ENCODE measurements at regions not wholly inside any gene's neighbourhood (a gene's known extent, or its start where the extent isn't known, plus 50 kb on each side); places are given as distances from the start of the nearest gene placed in this dataset.

GRCh38 chr5:155983954-155984353 is 343.0 kb upstream of the SGCD start:
- Mint-ChIP-seq H3K27ac (no peak overlapping the region), H3K4me1 (no peaks in the 10 kb centered on the region), H3K9me3 (peaks cover 0 to 5% (median 0%) of the 10 kb centered on the region in 6 donors), H3K36me3 (no peaks in the 10 kb centered on the region), H3K4me3 (no peak overlapping the region), H3K27me3 (ENCODE audit: low read depth in 3 of 3) (peaks cover 0 to 2% (median 2%) of the 10 kb centered on the region in 3 donors)
- no peak for DNase-seq

DNA sequence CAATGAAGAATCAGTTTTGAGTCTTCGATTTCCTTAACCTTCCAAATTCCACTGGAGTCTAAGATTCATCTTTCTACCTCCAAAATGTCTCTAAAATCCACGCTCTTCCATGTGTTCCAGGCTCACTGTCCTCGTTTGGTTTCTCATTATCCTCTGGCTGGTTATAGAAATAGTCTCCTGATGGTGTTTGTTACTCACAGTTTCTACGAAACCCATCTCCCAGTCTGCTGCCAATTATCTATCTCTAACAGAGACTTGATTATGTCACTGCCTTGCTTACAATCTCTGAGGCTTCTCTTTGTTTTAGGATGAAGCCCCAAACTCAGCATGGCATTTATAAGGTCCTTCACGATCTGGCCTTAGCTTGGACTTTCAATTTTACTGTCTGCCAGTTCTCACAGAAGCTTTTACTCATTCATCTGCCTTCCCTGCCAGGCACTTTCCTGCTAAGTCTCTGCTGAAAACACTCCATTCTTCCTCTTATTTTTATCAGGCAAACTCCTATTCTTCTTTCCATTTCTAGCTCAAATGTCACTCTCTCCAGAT is 339.6 kb upstream of the SGCD start:
- no peak overlapping the region for H3K4me3 Mint-ChIP-seq
- no peak for DNase-seq
- H3K9me3 Mint-ChIP-seq, result peaks cover 0 to 5% (median 0%) of the 10 kb centered on the region in 6 donors
- no peak overlapping the region for H3K27ac Mint-ChIP-seq
- peaks cover 0 to 2% (median 0%) of the 10 kb centered on the region in 3 donors for H3K27me3 Mint-ChIP-seq (ENCODE audit: low read depth in 3 of 3)
- H3K4me1 Mint-ChIP-seq, result no peaks in the 10 kb centered on the region
- H3K36me3 Mint-ChIP-seq, result no peaks in the 10 kb centered on the region

- DNase-seq, result no peak
- no peaks in the 10 kb centered on the region for H3K36me3 Mint-ChIP-seq
- H3K9me3 Mint-ChIP-seq, result peaks cover 0 to 5% (median 0%) of the 10 kb centered on the region in 6 donors
- H3K4me1 Mint-ChIP-seq, result no peaks in the 10 kb centered on the region
- no peak overlapping the region for H3K27ac Mint-ChIP-seq
- no peak overlapping the region for H3K4me3 Mint-ChIP-seq
- H3K27me3 Mint-ChIP-seq (ENCODE audit: low read depth in 3 of 3), result peaks cover 0 to 10% (median 2%) of the 10 kb centered on the region in 3 donors
Measured at GRCh38 chr5:155989879-155990278, 337.1 kb upstream of the SGCD start.

DNA sequence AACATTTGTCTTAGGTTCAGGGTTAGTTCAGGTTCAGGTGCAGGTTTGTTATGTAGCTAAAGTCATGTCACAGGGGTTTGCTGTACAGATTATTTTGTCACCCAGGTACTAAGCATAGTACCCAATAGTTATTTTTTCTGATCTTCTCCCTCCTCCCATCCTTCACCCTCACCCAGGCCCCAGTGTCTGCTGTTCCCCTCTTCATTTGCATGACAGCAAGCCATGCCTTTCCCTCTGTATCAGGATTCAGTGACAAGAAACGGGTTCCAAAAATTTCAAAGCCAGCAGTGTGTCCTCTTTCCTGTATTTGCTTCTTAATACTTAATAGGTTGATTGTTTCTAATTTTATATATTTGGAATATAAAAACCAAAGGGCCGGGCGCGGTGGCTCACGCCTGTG is 330.8 kb upstream of the SGCD start:
- no peak overlapping the region for H3K27ac Mint-ChIP-seq
- no peaks in the 10 kb centered on the region for H3K4me1 Mint-ChIP-seq
- H3K36me3 Mint-ChIP-seq, result peaks cover 0 to 6% (median 0%) of the 10 kb centered on the region in 3 donors
- H3K4me3 Mint-ChIP-seq, result no peak overlapping the region
- DNase-seq, result no peak
- peaks cover 0 to 10% (median 2%) of the 10 kb centered on the region in 3 donors for H3K27me3 Mint-ChIP-seq (ENCODE audit: low read depth in 3 of 3)
- no peaks in the 10 kb centered on the region for H3K9me3 Mint-ChIP-seq

DNA sequence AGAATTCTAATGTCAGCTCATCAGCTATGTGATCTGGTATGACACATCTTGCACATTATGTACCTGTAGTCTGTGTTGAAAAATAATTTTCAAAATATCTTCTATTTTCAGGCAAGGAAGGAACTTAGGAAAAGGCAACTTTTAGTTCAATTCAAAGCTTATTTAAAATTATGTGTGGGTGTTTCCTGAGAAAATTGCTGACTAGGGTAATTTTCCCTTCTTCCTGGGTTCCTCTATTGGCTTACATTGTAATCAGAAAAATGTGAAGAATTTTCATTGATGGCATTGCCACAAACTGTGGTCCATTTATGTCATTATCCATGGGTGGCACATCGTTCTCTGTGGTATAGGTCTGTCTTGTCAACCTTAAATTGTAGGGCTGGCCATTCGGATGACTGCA is 328.7 kb upstream of the SGCD start:
- no peaks in the 10 kb centered on the region for H3K4me1 Mint-ChIP-seq
- no peak for DNase-seq
- H3K27me3 Mint-ChIP-seq (ENCODE audit: low read depth in 3 of 3), result peaks cover 0 to 6% (median 2%) of the 10 kb centered on the region in 3 donors
- H3K4me3 Mint-ChIP-seq, result no peak overlapping the region
- no peak overlapping the region for H3K27ac Mint-ChIP-seq
- no peaks in the 10 kb centered on the region for H3K9me3 Mint-ChIP-seq
- peaks cover 0 to 6% (median 0%) of the 10 kb centered on the region in 3 donors for H3K36me3 Mint-ChIP-seq

GRCh38 chr5:156000115-156000514 is 326.8 kb upstream of the SGCD start:
- Mint-ChIP-seq H3K27me3 (ENCODE audit: low read depth in 3 of 3) (peaks cover 0 to 2% (median 0%) of the 10 kb centered on the region in 3 donors), H3K27ac (no peak overlapping the region), H3K36me3 (peaks cover 0 to 6% (median 0%) of the 10 kb centered on the region in 3 donors), H3K9me3 (no peaks in the 10 kb centered on the region), H3K4me3 (no peak overlapping the region), H3K4me1 (no peaks in the 10 kb centered on the region)
- DNase-seq, result no peak

DNA sequence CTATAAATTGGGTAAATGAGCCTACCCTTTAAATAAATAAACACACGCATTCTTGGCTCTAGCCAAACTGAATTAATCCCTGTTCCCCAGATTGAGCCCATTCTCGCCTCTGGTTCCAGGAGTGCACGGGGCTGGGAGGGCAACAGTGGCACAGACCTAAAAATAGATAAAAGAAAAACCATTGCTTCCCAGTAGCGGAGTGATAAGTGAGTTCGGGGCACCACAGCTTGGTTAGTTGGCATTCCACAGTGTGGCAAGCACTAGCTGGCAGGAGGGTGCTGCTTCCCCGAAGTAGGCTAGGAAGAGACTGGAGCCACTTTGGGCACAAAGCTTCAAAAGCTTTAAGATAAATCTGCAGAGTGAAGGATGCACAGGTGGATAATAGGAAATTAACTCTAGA is 322.2 kb upstream of the SGCD start:
- Mint-ChIP-seq H3K36me3 (no peaks in the 10 kb centered on the region), H3K27ac (no peak overlapping the region), H3K4me3 (no peak overlapping the region), H3K9me3 (no peaks in the 10 kb centered on the region), H3K4me1 (no peaks in the 10 kb centered on the region), H3K27me3 (ENCODE audit: low read depth in 3 of 3) (peaks cover 0 to 2% (median 0%) of the 10 kb centered on the region in 3 donors)
- no peak for DNase-seq

DNA sequence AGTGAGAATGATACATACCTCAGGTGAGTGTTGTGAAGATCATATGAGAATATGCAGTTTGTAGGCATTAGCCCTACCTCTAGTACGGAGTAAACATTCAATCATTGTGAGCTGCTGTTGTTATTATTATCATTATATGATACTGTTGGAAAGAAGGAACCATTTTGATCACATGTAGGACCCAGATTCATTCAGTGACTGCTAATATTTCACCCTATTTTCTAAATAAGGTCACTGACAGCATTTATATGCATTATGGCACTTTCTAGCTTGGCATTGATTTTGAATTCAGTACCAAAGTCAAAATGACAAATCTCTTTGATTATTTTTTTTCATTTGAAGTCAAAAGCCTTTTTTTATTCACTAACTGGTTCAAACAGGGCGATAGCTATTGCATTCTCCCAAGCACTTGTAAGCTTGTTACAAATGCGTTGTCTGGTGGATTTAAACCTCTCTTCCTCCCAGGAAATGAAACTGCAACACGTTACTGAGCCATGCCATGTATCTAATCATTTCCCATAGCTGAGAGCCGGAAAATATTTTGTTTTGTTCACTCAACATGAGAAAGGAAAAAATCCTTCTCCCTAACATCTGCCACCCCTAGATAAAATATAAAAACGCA is 320.8 kb upstream of the SGCD start:
- no peak overlapping the region for H3K4me3 Mint-ChIP-seq

DNA sequence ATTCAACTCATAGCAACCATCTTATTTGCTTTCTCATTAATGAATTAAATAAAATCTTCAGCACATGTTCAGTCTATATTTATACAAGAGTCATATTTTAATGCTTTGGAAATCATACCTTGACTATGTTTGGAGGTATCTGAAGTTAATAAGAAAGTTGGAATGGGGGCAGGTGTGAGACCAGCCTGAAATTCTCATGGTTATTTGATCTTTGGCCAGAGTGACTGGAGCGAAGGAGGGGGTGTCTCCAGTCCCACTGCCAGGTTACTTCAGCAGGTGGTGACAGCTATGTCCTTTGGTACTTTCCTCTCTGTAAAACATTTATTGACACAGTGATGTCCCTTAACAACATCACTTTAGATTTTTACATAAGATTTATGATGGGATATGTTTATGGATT is 318.1 kb upstream of the SGCD start:
- no peaks in the 10 kb centered on the region for H3K36me3 Mint-ChIP-seq
- H3K9me3 Mint-ChIP-seq, result peaks cover 0 to 2% (median 0%) of the 10 kb centered on the region in 6 donors
- DNase-seq, result no peak
- H3K27me3 Mint-ChIP-seq (ENCODE audit: low read depth in 3 of 3), result no peaks in the 10 kb centered on the region
- H3K4me1 Mint-ChIP-seq, result no peaks in the 10 kb centered on the region
- H3K4me3 Mint-ChIP-seq, result no peak overlapping the region
- H3K27ac Mint-ChIP-seq, result no peak overlapping the region

More for the DNA sequence above, 320.8 kb upstream of the SGCD start:
- Mint-ChIP-seq H3K9me3 (no peaks in the 10 kb centered on the region), H3K27me3 (ENCODE audit: low read depth in 3 of 3) (no peaks in the 10 kb centered on the region), H3K36me3 (no peaks in the 10 kb centered on the region), H3K4me1 (no peaks in the 10 kb centered on the region), H3K27ac (no peak overlapping the region)
- no peak for DNase-seq

DNA sequence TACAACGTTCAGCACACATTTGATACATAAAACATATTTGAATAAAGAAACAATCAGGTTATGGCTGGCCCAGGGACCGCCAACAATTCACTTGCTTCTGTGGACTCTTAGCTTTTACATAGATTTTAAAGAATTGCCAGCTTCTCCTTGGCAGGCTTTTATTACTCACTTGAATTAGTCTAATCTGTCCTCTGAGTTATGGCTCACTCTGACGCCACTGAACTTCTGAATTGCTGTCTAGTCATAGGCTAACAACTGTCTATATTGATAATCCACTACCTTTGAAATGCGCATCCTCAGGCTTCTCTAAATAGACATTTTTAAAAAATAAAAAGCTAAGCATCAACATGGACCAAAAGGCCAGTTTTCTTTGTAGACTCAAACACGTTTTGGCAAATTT is 317.4 kb upstream of the SGCD start:
- Mint-ChIP-seq H3K4me3 (no peak overlapping the region), H3K4me1 (no peaks in the 10 kb centered on the region), H3K9me3 (peaks cover 0 to 2% (median 0%) of the 10 kb centered on the region in 6 donors), H3K27ac (no peak overlapping the region), H3K27me3 (ENCODE audit: low read depth in 3 of 3) (peaks cover 0 to 2% (median 0%) of the 10 kb centered on the region in 3 donors), H3K36me3 (no peaks in the 10 kb centered on the region)
- DNase-seq, result no peak

DNA sequence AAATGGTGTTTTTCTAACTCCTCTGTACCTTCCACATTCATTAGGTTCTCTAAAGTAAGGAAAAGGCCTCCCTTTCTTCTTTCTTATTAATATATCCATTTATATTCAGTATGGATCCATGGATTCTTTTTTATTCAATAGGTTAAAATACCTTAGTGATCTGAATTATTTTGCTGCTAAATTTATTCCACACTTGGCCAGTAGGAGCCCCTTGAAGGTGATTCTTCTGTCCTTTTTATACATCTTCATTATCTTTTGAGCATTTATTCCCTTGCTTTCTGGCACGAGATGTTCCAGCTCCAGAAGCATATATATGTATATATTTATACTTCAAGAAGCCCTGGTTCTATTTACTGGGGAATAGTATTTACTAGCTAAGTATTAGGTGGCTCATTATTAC is 311.8 kb upstream of the SGCD start:
- Mint-ChIP-seq H3K4me3 (no peak overlapping the region), H3K27me3 (ENCODE audit: low read depth in 3 of 3) (peaks cover 0 to 6% (median 4%) of the 10 kb centered on the region in 3 donors), H3K36me3 (no peaks in the 10 kb centered on the region), H3K27ac (no peak overlapping the region), H3K4me1 (no peaks in the 10 kb centered on the region), H3K9me3 (peaks cover 0 to 4% (median 0%) of the 10 kb centered on the region in 6 donors)
- no peak for DNase-seq

GRCh38 chr5:156019130-156019529 is 307.8 kb upstream of the SGCD start:
- DNase-seq, result no peak
- Mint-ChIP-seq H3K4me3 (no peak overlapping the region), H3K4me1 (peaks cover 0 to 4% of the 10 kb centered on the region in 2 donors), H3K9me3 (peaks cover 0 to 5% (median 0%) of the 10 kb centered on the region in 6 donors), H3K36me3 (no peaks in the 10 kb centered on the region), H3K27ac (no peak overlapping the region), H3K27me3 (ENCODE audit: low read depth in 3 of 3) (peaks cover 0 to 8% (median 4%) of the 10 kb centered on the region in 3 donors)

- no peak overlapping the region for H3K4me3 Mint-ChIP-seq
- no peak overlapping the region for H3K27ac Mint-ChIP-seq
- peaks cover 0 to 4% of the 10 kb centered on the region in 2 donors for H3K4me1 Mint-ChIP-seq
- no peak for DNase-seq
- peaks cover 0 to 5% (median 0%) of the 10 kb centered on the region in 6 donors for H3K9me3 Mint-ChIP-seq
- H3K27me3 Mint-ChIP-seq (ENCODE audit: low read depth in 3 of 3), result peaks cover 0 to 5% (median 4%) of the 10 kb centered on the region in 3 donors
- H3K36me3 Mint-ChIP-seq, result no peaks in the 10 kb centered on the region
Measured at GRCh38 chr5:156019571-156020180, 307.3 kb upstream of the SGCD start.

DNA sequence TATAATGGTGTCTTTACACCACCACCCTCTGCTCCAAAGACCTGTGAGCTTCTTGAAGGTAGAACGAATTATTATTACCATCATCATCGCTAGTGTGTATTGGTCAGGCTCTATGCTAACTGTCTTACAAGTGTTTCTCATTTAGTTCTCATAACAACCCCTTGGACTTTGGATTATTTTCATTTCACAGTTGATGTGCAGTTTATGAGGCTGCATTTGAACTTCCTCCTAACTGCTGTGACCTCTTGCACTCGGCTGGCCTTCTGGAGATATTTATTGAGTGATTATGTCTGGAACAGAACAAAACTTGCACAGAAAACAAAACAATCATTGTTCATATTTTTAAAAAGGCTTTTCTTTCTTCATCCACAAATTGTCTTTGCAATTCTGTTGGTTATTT is 306.3 kb upstream of the SGCD start:
- Mint-ChIP-seq H3K4me3 (no peak overlapping the region), H3K36me3 (no peaks in the 10 kb centered on the region), H3K4me1 (peaks cover 0 to 4% of the 10 kb centered on the region in 2 donors), H3K27ac (no peak overlapping the region), H3K27me3 (ENCODE audit: low read depth in 3 of 3) (peaks cover 0 to 5% (median 4%) of the 10 kb centered on the region in 3 donors), H3K9me3 (peaks cover 0 to 5% (median 0%) of the 10 kb centered on the region in 6 donors)
- no peak for DNase-seq
